ENCODE measurements at regions not wholly inside any gene's neighbourhood (a gene's known extent, or its start where the extent isn't known, plus 50 kb on each side); places are given as distances from the start of the nearest gene placed in this dataset.
"Not testable (repeated sequence)": the region's sequence is repeated elsewhere in the genome, so short reads cannot be mapped to it uniquely, and the experiment has no call there.

DNA sequence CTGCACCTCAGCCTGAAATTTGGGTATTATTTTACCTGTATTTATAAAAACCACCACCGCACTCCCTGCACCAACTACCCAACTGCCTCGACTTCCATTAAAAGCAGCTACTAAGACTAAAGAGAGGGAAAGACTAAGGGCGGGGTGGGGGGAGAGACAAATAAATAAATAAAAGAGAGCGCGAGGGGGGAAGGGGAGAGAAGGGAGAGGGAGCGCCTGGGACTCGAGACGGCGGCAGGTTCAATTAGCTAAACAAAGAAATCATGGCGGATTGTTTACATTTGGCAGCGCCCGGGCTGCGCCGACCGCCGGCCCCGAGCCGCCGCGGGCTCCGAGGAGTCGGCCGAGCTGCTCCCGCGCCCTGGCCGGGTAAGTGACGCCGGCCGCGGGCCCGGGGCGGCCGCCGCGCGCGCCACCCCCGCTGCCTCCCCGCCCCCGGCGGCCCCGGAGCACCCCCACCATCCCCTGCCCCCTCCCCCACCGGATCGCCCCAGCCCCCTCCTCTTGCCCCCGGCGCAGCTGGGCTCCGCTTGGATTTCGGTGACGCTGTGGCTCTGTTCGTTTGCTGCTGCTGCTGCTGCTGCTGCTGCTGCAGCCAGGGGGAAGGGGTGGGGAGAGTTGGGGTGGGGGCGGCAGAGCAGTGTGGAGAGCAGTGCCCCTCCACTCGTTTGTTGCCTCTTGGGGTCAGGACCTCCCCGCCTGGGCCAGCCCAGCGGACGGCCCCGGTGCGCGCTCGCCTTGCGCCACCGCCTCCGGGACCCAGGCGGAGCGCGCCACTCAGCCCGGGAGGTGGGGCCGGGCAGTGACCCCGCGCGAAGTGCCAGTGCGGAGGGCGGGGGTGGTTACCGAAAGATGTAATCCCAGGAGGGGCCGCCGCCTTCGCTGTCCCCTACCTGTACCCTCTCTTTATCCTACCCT is 187.2 kb upstream of the FANCL start:
- no peak for DNase-seq

DNA sequence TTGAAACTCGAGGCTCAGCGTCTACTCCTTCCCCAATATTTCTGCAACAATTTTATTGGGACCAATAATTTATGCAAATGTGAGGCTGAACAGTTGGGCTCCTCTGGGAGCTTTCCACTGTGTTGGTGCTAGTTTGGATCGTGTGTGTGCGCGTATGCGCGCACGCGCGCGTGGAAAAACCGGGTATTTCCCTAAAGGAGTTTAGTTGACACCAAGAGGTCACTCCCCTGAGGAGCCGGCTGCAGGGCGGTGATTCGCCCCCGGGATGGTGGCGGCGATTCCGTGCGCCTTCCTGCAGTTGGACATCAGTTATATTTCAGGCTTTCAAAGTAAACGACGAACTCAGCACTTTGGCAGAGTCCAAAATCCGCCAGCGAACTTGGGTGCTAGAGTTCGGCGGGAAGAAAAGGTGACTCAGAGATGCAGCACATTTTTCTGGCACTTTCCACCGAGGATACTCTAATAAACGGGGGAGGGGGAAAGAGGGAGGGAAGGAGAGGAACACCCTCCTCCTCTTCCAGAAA is 186.5 kb upstream of the FANCL start:
- no peak for DNase-seq

- DNase-seq, result no peak
Measured at GRCh38 chr2:58425368-58425767, 184.2 kb upstream of the FANCL start.

- no peak for DNase-seq
Measured at GRCh38 chr2:58419983-58420382, 178.9 kb upstream of the FANCL start.

GRCh38 chr2:58416696-58417095 is 175.6 kb upstream of the FANCL start:
- no peak for DNase-seq

GRCh38 chr2:58414506-58414905 is 173.4 kb upstream of the FANCL start:
- no peak for DNase-seq

DNA sequence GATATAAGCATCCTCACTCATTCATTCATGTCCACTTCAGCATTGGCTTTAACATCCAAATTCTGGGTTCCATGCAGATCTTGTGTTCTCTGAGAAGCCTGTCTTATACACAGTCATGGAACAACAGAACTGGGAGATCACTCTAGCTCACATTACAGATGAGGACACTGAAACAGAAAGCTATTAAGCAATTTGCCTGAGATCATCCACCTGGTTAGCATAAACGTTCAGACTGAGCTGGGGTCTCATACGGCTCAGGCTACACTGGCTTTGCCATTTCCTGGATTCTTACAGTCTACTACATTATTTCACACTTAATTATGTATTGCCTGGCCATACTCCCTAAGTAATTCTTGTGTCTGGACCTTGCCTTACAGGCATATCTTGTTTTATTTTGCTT is 169.4 kb upstream of the FANCL start:
- DNase-seq, result no peak

DNA sequence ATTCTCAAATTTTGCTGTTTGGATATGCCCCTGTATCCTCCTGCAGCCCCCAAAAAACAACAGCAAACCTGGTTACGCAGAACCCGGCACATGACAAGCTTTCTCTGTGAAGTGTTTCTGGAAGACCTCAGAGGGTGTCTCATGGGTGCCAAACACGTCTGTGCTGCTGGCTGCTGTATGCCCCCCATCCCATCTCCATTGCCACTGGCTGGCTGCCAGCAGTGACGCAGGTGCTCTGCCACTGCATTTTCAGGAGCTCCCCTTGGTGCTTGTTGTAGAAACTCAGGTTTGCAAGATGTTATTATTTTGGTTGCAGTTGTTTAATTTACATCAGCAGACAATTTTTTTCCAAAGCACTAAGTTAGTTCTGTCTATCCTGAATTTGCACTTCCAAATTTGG is 166.4 kb upstream of the FANCL start:
- no peak for DNase-seq

DNA sequence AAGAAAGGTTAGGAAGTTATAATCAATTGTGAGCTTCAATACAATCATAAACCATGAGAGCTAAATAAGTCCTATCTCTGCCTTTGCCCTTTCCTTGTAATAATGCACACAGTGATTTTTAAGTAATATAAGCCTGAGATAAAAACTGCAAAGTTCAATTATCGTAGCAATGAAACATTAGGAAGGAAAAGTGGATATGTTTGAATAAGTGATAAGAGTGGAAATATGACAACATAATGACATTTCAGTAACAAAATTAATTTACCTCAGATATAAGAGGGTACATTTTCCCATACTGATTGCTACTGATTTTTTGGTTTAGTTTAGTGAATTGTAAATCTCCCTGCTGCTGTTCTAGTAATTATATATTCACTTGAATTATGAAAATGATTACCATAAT is 164.2 kb upstream of the FANCL start:
- DNase-seq, result no peak

DNA sequence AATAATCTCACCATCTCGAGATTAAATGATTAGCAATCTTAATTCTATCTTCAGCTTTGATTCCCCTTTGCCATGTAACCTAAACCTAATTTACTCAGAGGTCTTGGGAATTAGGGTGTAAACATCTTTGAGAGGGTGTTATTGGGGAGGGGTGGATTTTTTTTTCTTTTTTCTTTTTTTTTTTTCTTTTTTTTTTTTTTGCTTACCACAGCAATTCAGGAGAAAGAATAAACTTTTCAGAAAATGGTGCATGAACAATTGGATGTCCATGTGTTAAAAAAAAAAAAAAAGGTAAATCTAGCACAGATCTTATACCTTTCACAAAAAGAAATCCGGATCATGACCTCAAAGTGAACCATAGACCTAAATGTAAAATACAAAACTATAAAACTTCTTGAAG is 160.8 kb upstream of the FANCL start:
- no peak for DNase-seq

GRCh38 chr2:58398406-58398805 is 157.3 kb upstream of the FANCL start:
- no peak for DNase-seq

DNA sequence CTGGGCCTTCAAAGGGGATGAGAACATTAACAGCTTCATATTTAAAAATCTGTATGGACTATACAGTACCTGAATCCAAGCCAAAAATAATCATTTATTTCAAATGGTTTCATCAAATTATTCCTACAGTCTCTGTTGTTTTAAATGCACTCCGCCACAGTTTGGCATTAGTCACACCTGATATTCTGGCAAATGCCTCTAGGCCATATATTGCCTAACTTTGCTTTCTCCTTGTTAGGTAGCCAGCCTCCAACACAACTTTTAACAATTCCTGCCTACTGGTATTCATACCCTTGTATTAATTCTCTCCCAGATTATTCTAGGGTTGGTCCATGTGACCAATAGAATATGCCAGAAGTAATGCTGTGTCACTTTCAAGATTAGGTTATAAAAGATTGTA is 146.6 kb upstream of the FANCL start:
- no peak for DNase-seq

GRCh38 chr2:58386904-58387303 is 145.8 kb upstream of the FANCL start:
- not testable (repeated sequence) for DNase-seq

- no peak for DNase-seq
Measured at GRCh38 chr2:58378152-58378551, 137.0 kb upstream of the FANCL start.

DNA sequence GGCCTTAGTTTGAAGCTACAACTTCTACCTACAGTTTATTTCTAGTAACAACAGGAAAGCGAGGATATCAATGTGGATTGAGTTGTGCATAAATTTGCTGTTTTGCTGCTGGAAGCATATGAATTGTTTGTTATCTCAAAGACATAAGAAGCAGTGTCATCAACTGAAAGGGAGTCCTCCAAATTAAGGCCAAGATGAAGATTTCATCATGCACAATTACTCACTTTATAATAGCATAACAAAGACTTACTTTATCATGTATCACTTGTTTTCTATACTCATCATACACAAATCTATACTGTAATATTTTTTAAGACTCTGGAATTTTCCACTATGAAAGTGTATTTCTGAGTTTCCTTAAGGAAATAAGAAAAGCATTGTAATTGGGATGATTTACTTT is 136.1 kb upstream of the FANCL start:
- no peak for DNase-seq

GRCh38 chr2:58376592-58376991 is 135.5 kb upstream of the FANCL start:
- no peak for DNase-seq

DNA sequence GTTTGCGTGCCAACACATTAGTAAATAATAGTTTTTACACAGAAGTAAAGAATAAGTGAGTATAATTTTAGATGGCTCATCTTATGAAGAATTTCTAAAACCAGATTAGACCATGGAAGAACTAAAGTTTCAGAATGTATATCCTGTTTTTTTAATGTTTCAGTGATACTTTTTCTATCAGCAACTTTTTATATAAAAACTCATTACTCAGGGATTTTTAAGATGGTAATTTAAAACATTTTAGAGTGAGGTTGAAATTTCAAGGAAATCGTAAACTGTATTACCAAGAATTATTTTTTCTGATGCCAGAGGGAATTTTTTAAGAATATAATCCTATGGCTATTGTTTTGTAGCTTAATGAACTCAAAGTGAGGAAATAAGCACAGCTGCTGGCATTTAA is 128.5 kb upstream of the FANCL start:
- no peak for DNase-seq

GRCh38 chr2:58364098-58364497 is 123.0 kb upstream of the FANCL start:
- no peak for DNase-seq

DNA sequence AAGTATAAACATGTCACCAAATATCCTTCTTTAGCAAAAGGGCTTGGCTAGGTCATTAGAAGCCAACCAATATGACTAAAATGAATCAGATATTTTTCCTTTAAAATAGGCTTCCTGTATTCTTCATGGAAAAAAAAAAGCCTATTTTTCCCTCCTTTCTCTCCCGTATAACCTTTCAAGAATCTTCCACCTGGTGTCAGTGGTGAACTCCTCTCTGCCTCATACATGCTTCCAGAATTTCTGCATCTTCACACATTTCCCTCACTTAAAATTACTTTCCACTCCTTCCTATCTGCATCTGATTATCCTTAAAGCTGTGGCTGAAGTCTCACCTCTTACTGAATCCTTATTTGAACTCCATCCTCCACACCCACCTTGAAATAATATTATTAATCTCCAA is 116.9 kb upstream of the FANCL start:
- DNase-seq, result no peak

- DNase-seq, result no peak
Measured at GRCh38 chr2:58357521-58357920, 116.4 kb upstream of the FANCL start.

DNA sequence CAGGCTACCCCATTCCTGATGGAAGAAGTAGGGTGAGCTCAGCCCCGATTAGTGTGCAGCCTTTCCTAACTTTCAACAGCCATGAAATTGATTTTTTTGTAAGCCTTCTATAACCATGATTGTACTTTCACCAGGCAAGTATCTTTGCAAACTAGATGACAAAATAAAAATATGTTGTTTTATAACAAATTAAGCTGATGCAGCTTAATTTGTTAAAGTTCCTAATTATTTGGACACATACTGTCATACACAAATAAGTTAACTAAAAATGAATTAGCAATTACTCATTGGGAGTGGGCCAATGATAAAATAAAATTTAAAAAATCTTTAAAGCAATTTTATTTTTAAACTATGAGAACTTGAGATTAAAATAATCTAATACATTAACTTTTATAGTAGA is 113.1 kb upstream of the FANCL start:
- no peak for DNase-seq

GRCh38 chr2:58350484-58350883 is 109.4 kb upstream of the FANCL start:
- no peak for DNase-seq

DNA sequence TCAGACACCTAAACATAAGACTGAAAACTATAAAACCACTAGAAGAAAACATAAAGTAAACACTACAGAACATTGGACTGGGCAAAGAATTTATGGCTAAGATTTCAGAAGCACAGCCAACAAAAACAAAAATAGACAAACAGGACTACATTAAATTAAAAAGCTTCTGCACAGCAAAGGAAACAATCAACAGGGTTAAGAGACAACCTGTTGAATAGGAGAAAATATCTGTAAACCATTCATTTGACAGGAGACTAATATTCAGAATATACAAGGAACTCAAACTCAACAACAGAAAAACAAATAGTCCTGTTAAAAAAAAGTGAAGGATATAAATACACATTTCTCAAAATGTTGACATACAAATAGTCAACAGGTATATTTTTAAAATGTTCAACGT is 106.7 kb upstream of the FANCL start:
- no peak for DNase-seq

GRCh38 chr2:58341047-58341446 is 99.9 kb upstream of the FANCL start:
- no peak for DNase-seq
